NB4 (cell line): ENCODE measurements at regions not wholly inside any gene's neighbourhood (a gene's known extent, or its start where the extent isn't known, plus 50 kb on each side); places are given as distances from the start of the nearest gene placed in this dataset.

Experiments
- MYC ChIP-seq: IDR thresholded peaks from 2 replicates; pipeline ENCODE4 v1.6.1; 2011; ENCODE audit warnings: low read depth, low read length
- POLR2A ChIP-seq: IDR thresholded peaks from 2 replicates; pipeline ENCODE4 v1.6.1; 2011; ENCODE audit warnings: mild to moderate bottlenecking; ENCODE audit not compliant: insufficient read length; ENCODE audit errors: extremely low read depth
- TF ChIP-seq, protein P1 (sequence below): IDR thresholded peaks from one replicate; pipeline ENCODE4 v1.5.1; 2012; ENCODE audit warnings: low read depth, low read length
- TF ChIP-seq, protein P2 (sequence below): IDR thresholded peaks from 2 replicates; pipeline ENCODE4 v1.6.1; 2011; ENCODE audit warnings: low read depth, low read length

DNA sequence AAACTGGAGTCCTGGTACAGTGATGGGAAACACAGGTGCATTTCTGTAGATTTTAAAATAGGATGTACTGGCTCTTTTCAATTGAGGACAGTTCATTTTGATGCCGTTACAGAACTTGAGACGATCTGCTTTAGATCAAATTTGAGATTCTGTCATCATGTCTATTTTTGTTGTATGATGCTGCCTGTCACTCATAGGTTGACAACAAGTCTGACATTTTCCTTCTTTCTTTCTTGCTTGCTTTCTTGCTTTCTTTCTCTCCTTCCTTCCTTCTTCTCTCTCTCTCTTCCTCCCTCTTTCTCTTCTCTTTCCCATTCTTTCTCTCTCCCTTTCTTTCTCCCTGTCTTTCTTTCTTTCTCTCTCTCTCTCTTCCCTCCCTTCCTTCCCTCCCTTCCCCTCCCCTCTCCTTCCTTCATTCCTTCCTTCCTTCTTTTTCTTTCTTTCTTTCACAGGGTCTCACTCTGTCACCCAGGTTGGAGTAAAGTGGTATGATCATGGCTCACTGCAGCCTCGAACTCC lies 152.6 kb upstream of the SGK1 start:
- TF ChIP-seq, protein P1, sequence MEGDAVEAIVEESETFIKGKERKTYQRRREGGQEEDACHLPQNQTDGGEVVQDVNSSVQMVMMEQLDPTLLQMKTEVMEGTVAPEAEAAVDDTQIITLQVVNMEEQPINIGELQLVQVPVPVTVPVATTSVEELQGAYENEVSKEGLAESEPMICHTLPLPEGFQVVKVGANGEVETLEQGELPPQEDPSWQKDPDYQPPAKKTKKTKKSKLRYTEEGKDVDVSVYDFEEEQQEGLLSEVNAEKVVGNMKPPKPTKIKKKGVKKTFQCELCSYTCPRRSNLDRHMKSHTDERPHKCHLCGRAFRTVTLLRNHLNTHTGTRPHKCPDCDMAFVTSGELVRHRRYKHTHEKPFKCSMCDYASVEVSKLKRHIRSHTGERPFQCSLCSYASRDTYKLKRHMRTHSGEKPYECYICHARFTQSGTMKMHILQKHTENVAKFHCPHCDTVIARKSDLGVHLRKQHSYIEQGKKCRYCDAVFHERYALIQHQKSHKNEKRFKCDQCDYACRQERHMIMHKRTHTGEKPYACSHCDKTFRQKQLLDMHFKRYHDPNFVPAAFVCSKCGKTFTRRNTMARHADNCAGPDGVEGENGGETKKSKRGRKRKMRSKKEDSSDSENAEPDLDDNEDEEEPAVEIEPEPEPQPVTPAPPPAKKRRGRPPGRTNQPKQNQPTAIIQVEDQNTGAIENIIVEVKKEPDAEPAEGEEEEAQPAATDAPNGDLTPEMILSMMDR = no peak
- TF ChIP-seq, protein P2, sequence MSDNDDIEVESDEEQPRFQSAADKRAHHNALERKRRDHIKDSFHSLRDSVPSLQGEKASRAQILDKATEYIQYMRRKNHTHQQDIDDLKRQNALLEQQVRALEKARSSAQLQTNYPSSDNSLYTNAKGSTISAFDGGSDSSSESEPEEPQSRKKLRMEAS = no peak
- TF ChIP-seq POLR2A (no peak), MYC (no peak)
